Ovary (tissue), 7 donors: ENCODE measurements at regions not wholly inside any gene's neighbourhood (a gene's known extent, or its start where the extent isn't known, plus 50 kb on each side); places are given as distances from the start of the nearest gene placed in this dataset.
"Not testable (repeated sequence)": the region's sequence is repeated elsewhere in the genome, so short reads cannot be mapped to it uniquely, and the experiment has no call there.

Source experiments
- DNase-seq, 5 donors: peaks; one replicate each; pipeline ENCODE4 v3.0.0-alpha.2; 2019 to 2020
- H3K27ac ChIP-seq, 2 donors: fragments of 200-600 bp; one replicate each; pipeline versions ENCODE4 v1.5.1 to v1.8.0; 2019 to 2022
- H3K27me3 ChIP-seq: fragments of 200-600 bp; one replicate; pipeline ENCODE4 v1.8.0; 2022
- H3K36me3 ChIP-seq: fragments of 200-600 bp; sonication (generic); one replicate; pipeline ENCODE4 v1.5.1; 2019
- H3K4me1 ChIP-seq: one replicate; pipeline ENCODE4 v1.8.1; 2013; ENCODE audit warnings: mild to moderate bottlenecking, moderate library complexity; ENCODE audit not compliant: insufficient read depth
- H3K4me3 ChIP-seq: fragments of 200-600 bp; sonication (generic); one replicate; pipeline ENCODE4 v1.5.1; 2017
- H3K9me3 ChIP-seq, 2 donors: fragments of 200-600 bp in 1 of 2; sonication (generic) in 1 of 2; one replicate each; pipeline versions ENCODE4 v1.5.1 to v1.8.1; 2013 to 2019; ENCODE audit warnings: mild to moderate bottlenecking in 1 of 2, moderate library complexity in 1 of 2
- CTCF ChIP-seq, 3 donors: fragments of 450-650 bp in 2 of 3; fragments of 200-600 bp in 1 of 3; IDR thresholded peaks; one replicate each; pipeline versions ENCODE4 v1.5.1 to v1.8.0; 2016 to 2022; ENCODE audit warnings: antibody characterized with exemption in 3 of 3, mild to moderate bottlenecking in 1 of 3
- EP300 ChIP-seq: sonication (generic); formaldehyde crosslinking; IDR thresholded peaks from one replicate; pipeline ENCODE4 v1.6.1; 2017; ENCODE audit warnings: antibody characterized with exemption
- POLR2A ChIP-seq: fragments of 450-650 bp; IDR thresholded peaks from one replicate; pipeline ENCODE4 v1.6.1; 2017; ENCODE audit warnings: antibody characterized with exemption, mild to moderate bottlenecking, moderate library complexity
- WGBS, 3 donors: extraction: QIAGEN DNeasy Blood & Tissue Kit in 1 of 3; methylation state at CpG; one replicate each; pipeline versions ENCODE4 v1.1.5 to v1.1.7; 2013 to 2017; 5-methylcytosine and 5-hydroxymethylcytosine counted together
- intact Hi-C, 4 donors: fragments of 100-400 bp; cut with DNase I; formaldehyde crosslinking; loops; one replicate each; pipeline versions ENCODE4 v1.11.0 to v1.15.1; 2022 to 2023
- donor health status: DM: no; HTN: no; CAD: no; lungs with moderate emphysema.
- donor health status: DM: no; HTN: no; CAD: no.
- donor health status: Bipolar disorder and iron deficiency.
- donor health status: DM: no; HTN: no; CAD: no.
- donor health status: DM: yes; HTN: yes; CAD: no.

GRCh38 chr6:134637282-134637681 lies 312.6 kb downstream of the ALDH8A1 start:
- intact Hi-C loops, result loop anchor here in 1 of 4 donors (10.0 kb wide), 1 partner anchor 322 kb away; the partner anchor contains the start of gene SGK1

GRCh38 chr6:134636186-134636799 lies 313.6 kb downstream of the ALDH8A1 start:
- WGBS, 3 donors, result 92 to 96% (median 93%) methylated on average over 7 of the region's 7 CpGs
- DNase-seq, result no peak
- Histone ChIP-seq H3K9me3 (no peaks in the 10 kb centered on the region), H3K4me3 (no peak overlapping the region), H3K27ac (no peak overlapping the region), H3K36me3 (no peaks in the 10 kb centered on the region), H3K4me1 (peaks cover 3% of the 10 kb centered on the region), H3K27me3 (no peaks in the 10 kb centered on the region)
- intact Hi-C loops, result loop anchor here in 1 of 4 donors (10.0 kb wide), 1 partner anchor 321 kb away; the partner anchor contains the start of gene SGK1
- no peak for TF ChIP-seq EP300
- no peak for TF ChIP-seq POLR2A
- TF ChIP-seq CTCF (IDR thresholded peaks at IDR 0.05), result no peak

More at GRCh38 chr6:134637282-134637681, 312.6 kb downstream of the ALDH8A1 start:
- Histone ChIP-seq H3K4me3 (no peak overlapping the region), H3K9me3 (no peaks in the 10 kb centered on the region), H3K36me3 (no peaks in the 10 kb centered on the region), H3K27ac (no peak overlapping the region), H3K27me3 (no peaks in the 10 kb centered on the region), H3K4me1 (peaks cover 3% of the 10 kb centered on the region)
- DNase-seq, result no peak
- no peak for TF ChIP-seq POLR2A
- no peak for TF ChIP-seq EP300
- no peak for TF ChIP-seq CTCF (IDR thresholded peaks at IDR 0.05)
- 84 to 92% (median 91%) methylated on average over 5 of the region's 5 CpGs for WGBS, 3 donors

GRCh38 chr6:134634966-134635365 lies 314.9 kb downstream of the ALDH8A1 start:
- intact Hi-C loops, result loop anchor here in 1 of 4 donors (10.0 kb wide), 1 partner anchor 320 kb away; the partner anchor contains the start of gene SGK1
- no peak for DNase-seq
- no peaks in the 10 kb centered on the region for H3K36me3 ChIP-seq
- H3K27ac ChIP-seq, result no peak overlapping the region
- 94 to 95% (median 95%) methylated on average over 3 of the region's 3 CpGs for WGBS, 3 donors
- no peak overlapping the region for H3K4me3 ChIP-seq
- H3K4me1 ChIP-seq, result peaks cover 2% of the 10 kb centered on the region
- TF ChIP-seq EP300, result no peak
- TF ChIP-seq POLR2A, result no peak
- no peak for TF ChIP-seq CTCF (IDR thresholded peaks at IDR 0.05)
- H3K27me3 ChIP-seq, result no peaks in the 10 kb centered on the region
- H3K9me3 ChIP-seq, result no peaks in the 10 kb centered on the region

- no peak overlapping the region for H3K4me3 ChIP-seq
- no peaks in the 10 kb centered on the region for H3K36me3 ChIP-seq
- DNase-seq, result no peak
- TF ChIP-seq POLR2A (no peak), CTCF (IDR thresholded peaks at IDR 0.05) (no peak), EP300 (no peak)
- H3K27ac ChIP-seq, result no peak overlapping the region
- 90 to 94% (median 94%) methylated on average over 3 of the region's 3 CpGs for WGBS, 3 donors
- H3K9me3 ChIP-seq, result no peaks in the 10 kb centered on the region
- H3K4me1 ChIP-seq, result peaks cover 2% of the 10 kb centered on the region
- H3K27me3 ChIP-seq, result no peaks in the 10 kb centered on the region
- intact Hi-C loops, result loop anchor here in 1 of 4 donors (10.0 kb wide), 1 partner anchor 320 kb away; the partner anchor contains the start of gene SGK1
Observed at GRCh38 chr6:134634466-134634865, 315.4 kb downstream of the ALDH8A1 start.

GRCh38 chr6:134632982-134633940 lies 315.3 kb upstream of the SGK1 start:
- H3K27me3 ChIP-seq, DNase-seq, H3K27ac ChIP-seq, H3K4me1 ChIP-seq, H3K9me3 ChIP-seq, H3K4me3 ChIP-seq, H3K36me3 ChIP-seq: not testable (repeated sequence)
- WGBS, 3 donors, result 90 to 93% (median 93%) methylated on average over 48 of the region's 48 CpGs
- intact Hi-C loops, result loop anchor here in 1 of 4 donors (10.0 kb wide), 1 partner anchor 318 kb away; the partner anchor contains the start of gene SGK1
